Lower lobe of right lung (tissue), 2 donors: ENCODE measurements at regions not wholly inside any gene's neighbourhood (a gene's known extent, or its start where the extent isn't known, plus 50 kb on each side); places are given as distances from the start of the nearest gene placed in this dataset.
"Not testable (repeated sequence)": the region's sequence is repeated elsewhere in the genome, so short reads cannot be mapped to it uniquely, and the experiment has no call there.

Experiments used
- ATAC-seq, 2 donors: fragments of 200-7000 bp; cut with Tn5 transposase; one replicate each; pipeline ENCODE4 v1.9.1; 2020 to 2022; ENCODE audit warnings: mild to moderate bottlenecking in 2 of 2, moderate library complexity in 2 of 2
- DNase-seq: peaks from one replicate; pipeline ENCODE4 v3.0.0-alpha.2; 2020
- H3K27ac ChIP-seq: fragments of 200-600 bp; one replicate; pipeline ENCODE4 v1.8.0; 2022
- H3K27me3 ChIP-seq: fragments of 200-600 bp; one replicate; pipeline ENCODE4 v1.8.0; 2022; ENCODE audit warnings: low read depth
- H3K36me3 ChIP-seq: fragments of 200-600 bp; one replicate; pipeline ENCODE4 v1.8.0; 2022; ENCODE audit warnings: mild to moderate bottlenecking
- H3K4me1 ChIP-seq: fragments of 200-600 bp; one replicate; pipeline ENCODE4 v1.8.0; 2022
- H3K4me3 ChIP-seq: fragments of 200-600 bp; one replicate; pipeline ENCODE4 v1.8.0; 2022; ENCODE audit warnings: mild to moderate bottlenecking
- H3K9me3 ChIP-seq: fragments of 200-600 bp; one replicate; pipeline ENCODE4 v1.8.0; 2022
- CTCF ChIP-seq: fragments of 200-600 bp; IDR thresholded peaks from one replicate; pipeline ENCODE4 v1.8.0; 2022; ENCODE audit warnings: antibody characterized with exemption, mild to moderate bottlenecking
- intact Hi-C: fragments of 100-400 bp; cut with DNase I; formaldehyde crosslinking; loops from one replicate; pipeline ENCODE4 v1.11.0; 2022
- donor health status: DM: no; HTN: yes; CAD: no; lungs with severe emphysema.

GRCh38 chr3:30480587-30480986, 125.8 kb upstream of the TGFBR2 start:
- Histone ChIP-seq H3K27ac (peak overlapping the region; percentile 22), H3K4me1 (peaks cover 42% of the 10 kb centered on the region), H3K36me3 (no peaks in the 10 kb centered on the region), H3K9me3 (no peaks in the 10 kb centered on the region), H3K4me3 (no peak overlapping the region), H3K27me3 (no peaks in the 10 kb centered on the region)
- no peak for ATAC-seq
- intact Hi-C loops, result no loop called here
- no peak for TF ChIP-seq CTCF
- DNase-seq, result no peak

GRCh38 chr3:30481241-30481640, 125.2 kb upstream of the TGFBR2 start:
- ATAC-seq (no peak), DNase-seq (no peak)
- no peak for TF ChIP-seq CTCF
- peaks cover 38% of the 10 kb centered on the region for H3K4me1 ChIP-seq
- intact Hi-C loops, result no loop called here
- no peak overlapping the region for H3K27ac ChIP-seq
- no peaks in the 10 kb centered on the region for H3K27me3 ChIP-seq
- no peaks in the 10 kb centered on the region for H3K36me3 ChIP-seq
- no peak overlapping the region for H3K4me3 ChIP-seq
- no peaks in the 10 kb centered on the region for H3K9me3 ChIP-seq

- H3K4me1 ChIP-seq, result peaks cover 14% of the 10 kb centered on the region
- ATAC-seq, H3K27me3 ChIP-seq, DNase-seq, H3K4me3 ChIP-seq, H3K9me3 ChIP-seq, intact Hi-C loops, H3K36me3 ChIP-seq, H3K27ac ChIP-seq: not testable (repeated sequence)
These were observed 122.2 kb upstream of the TGFBR2 start for GRCh38 chr3:30484229-30484628.

GRCh38 chr3:30486368-30486767, 120.0 kb upstream of the TGFBR2 start:
- H3K9me3 ChIP-seq, result no peaks in the 10 kb centered on the region
- intact Hi-C loops, result no loop called here
- no peaks in the 10 kb centered on the region for H3K27me3 ChIP-seq
- no peak for TF ChIP-seq CTCF
- DNase-seq, result no peak
- no peak overlapping the region for H3K4me3 ChIP-seq
- H3K4me1 ChIP-seq, result no peaks in the 10 kb centered on the region
- H3K27ac ChIP-seq, result no peak overlapping the region
- no peaks in the 10 kb centered on the region for H3K36me3 ChIP-seq
- no peak for ATAC-seq

DNA sequence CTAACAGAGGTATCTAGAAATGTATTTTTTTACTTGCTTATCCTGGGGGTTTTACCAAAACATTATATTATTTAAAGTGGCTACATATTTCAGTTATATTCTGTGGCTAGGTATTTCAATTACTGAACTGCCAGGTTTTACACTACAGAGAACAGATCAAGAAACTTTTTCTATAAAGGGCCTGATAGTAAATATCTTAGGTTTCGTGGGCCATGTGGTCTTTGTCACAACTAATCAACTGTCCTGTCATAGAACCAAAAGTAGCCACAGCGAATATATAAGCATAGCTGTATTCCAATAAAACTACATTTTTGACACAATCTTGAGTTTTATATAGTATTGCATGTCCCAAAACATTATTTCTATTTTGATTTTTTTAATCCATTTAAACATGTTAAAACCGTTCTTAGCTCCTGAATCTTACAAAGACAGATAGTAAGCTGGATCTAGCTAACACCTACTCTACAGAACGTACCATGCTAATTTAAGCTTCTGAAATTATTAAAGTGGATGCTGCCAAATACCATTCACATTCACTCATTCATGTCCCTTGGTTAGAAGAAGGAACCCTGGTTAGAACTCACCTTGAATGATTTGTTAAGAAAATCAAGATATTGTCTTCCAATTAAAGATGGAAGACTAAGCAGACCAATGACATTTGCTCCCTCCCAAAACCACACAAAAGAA, 118.2 kb upstream of the TGFBR2 start:
- intact Hi-C loops, result no loop called here
- peaks cover 11% of the 10 kb centered on the region for H3K4me1 ChIP-seq
- H3K9me3 ChIP-seq, result no peaks in the 10 kb centered on the region
- no peak for ATAC-seq
- DNase-seq, result no peak
- H3K36me3 ChIP-seq, result no peaks in the 10 kb centered on the region
- H3K27me3 ChIP-seq, result no peaks in the 10 kb centered on the region
- no peak overlapping the region for H3K27ac ChIP-seq
- no peak for TF ChIP-seq CTCF
- H3K4me3 ChIP-seq, result no peak overlapping the region

- intact Hi-C loops, result no loop called here
- DNase-seq, result no peak
- Histone ChIP-seq H3K36me3 (no peaks in the 10 kb centered on the region), H3K27ac (no peak overlapping the region), H3K27me3 (no peaks in the 10 kb centered on the region), H3K9me3 (no peaks in the 10 kb centered on the region), H3K4me1 (peaks cover 31% of the 10 kb centered on the region), H3K4me3 (no peak overlapping the region)
- no peak for ATAC-seq
- no peak for TF ChIP-seq CTCF
These were observed 113.8 kb upstream of the TGFBR2 start for GRCh38 chr3:30492322-30493192.
